ENCODE measurements at regions not wholly inside any gene's neighbourhood (a gene's known extent, or its start where the extent isn't known, plus 50 kb on each side); places are given as distances from the start of the nearest gene placed in this dataset.

GRCh38 chr2:123816928-123817327 is 208.2 kb upstream of the CNTNAP5 start:
- no peak overlapping the region for H3K27ac ChIP-seq (ENCODE audit: low read depth, low read length)
- Mint-ChIP-seq H3K27me3 (ENCODE audit: low read depth, unreplicated experiment) (peaks cover 1% of the 10 kb centered on the region), H3K9me3 (ENCODE audit: unreplicated experiment) (no peaks in the 10 kb centered on the region), H3K36me3 (ENCODE audit: low read depth, unreplicated experiment) (no peaks in the 10 kb centered on the region), H3K4me1 (ENCODE audit: low read depth, unreplicated experiment) (no peaks in the 10 kb centered on the region), H3K27ac (ENCODE audit: unreplicated experiment) (no peak overlapping the region), H3K4me3 (ENCODE audit: unreplicated experiment) (no peak overlapping the region)
- no peaks in the 10 kb centered on the region for H3K36me3 ChIP-seq (ENCODE audit: insufficient read depth, low read length)
- H3K9ac ChIP-seq (ENCODE audit: low read length) = no peak overlapping the region
- no peak overlapping the region for H3K4me3 ChIP-seq (ENCODE audit: insufficient read depth, low read depth, low read length)
- H2AFZ ChIP-seq (ENCODE audit: low read depth, low read length) = no peak overlapping the region
- no peak for TF ChIP-seq EZH2 (IDR thresholded peaks at IDR 0.05; ENCODE audit: insufficient read depth, low read length)
- TF ChIP-seq, protein P1, sequence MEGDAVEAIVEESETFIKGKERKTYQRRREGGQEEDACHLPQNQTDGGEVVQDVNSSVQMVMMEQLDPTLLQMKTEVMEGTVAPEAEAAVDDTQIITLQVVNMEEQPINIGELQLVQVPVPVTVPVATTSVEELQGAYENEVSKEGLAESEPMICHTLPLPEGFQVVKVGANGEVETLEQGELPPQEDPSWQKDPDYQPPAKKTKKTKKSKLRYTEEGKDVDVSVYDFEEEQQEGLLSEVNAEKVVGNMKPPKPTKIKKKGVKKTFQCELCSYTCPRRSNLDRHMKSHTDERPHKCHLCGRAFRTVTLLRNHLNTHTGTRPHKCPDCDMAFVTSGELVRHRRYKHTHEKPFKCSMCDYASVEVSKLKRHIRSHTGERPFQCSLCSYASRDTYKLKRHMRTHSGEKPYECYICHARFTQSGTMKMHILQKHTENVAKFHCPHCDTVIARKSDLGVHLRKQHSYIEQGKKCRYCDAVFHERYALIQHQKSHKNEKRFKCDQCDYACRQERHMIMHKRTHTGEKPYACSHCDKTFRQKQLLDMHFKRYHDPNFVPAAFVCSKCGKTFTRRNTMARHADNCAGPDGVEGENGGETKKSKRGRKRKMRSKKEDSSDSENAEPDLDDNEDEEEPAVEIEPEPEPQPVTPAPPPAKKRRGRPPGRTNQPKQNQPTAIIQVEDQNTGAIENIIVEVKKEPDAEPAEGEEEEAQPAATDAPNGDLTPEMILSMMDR (IDR thresholded peaks at IDR 0.05; ENCODE audit: insufficient read depth, low read depth, low read length) = no peak
- DNase-seq (ENCODE audit: low read depth) = no peak
- H3K27me3 ChIP-seq (ENCODE audit: insufficient read depth, low read length) = no peaks in the 10 kb centered on the region
- H3K9me3 ChIP-seq (ENCODE audit: insufficient read depth, low read depth, low read length) = peaks cover 3% of the 10 kb centered on the region
- no peak for FAIRE-seq
- H3K4me1 ChIP-seq (ENCODE audit: insufficient read depth, low read length) = no peaks in the 10 kb centered on the region
- H3K79me2 ChIP-seq (ENCODE audit: insufficient read depth, low read length) = no peaks in the 10 kb centered on the region
- no peak overlapping the region for H3K4me2 ChIP-seq (ENCODE audit: low read length)
- H4K20me1 ChIP-seq (ENCODE audit: insufficient read depth, low read length) = no peaks in the 10 kb centered on the region

DNA sequence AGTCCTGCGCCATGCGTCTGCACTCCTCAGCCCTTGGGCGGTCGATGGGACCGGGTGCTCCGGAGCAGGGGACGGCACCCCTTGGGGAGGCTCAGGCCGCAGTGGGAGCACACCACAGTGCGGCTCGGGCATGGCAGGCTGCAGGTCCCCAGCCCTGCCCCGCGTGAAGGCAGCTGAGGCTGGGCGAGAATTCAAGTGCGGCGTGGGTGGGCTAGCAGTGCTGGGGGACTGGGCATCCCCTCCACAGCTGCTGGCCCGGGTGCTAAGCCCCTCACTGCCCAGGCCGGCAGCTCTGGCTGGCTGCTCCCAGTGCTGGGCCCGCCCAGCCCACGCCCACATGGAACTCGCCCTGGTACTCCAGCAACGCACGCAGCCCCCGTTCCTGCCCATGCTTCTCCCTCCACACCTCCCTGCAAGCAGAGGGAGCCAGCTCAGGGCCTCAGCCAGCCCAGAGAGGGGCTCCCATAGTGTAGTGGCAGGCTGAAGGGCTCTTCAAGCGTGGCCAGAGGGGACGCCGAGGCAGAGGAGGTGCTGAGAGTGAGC is 198.3 kb upstream of the CNTNAP5 start:
- Histone ChIP-seq H3K36me3 (ENCODE audit: insufficient read depth, low read length) (no peaks in the 10 kb centered on the region), H3K79me2 (ENCODE audit: insufficient read depth, low read length) (no peaks in the 10 kb centered on the region), H3K4me1 (ENCODE audit: insufficient read depth, low read length) (no peaks in the 10 kb centered on the region), H3K27me3 (ENCODE audit: insufficient read depth, low read length) (no peaks in the 10 kb centered on the region), H3K9ac (ENCODE audit: low read length) (no peak overlapping the region), H3K27ac (ENCODE audit: low read depth, low read length) (no peak overlapping the region), H3K4me2 (ENCODE audit: low read length) (no peak overlapping the region), H2AFZ (ENCODE audit: low read depth, low read length) (no peak overlapping the region), H3K4me3 (ENCODE audit: insufficient read depth, low read depth, low read length) (no peak overlapping the region), H4K20me1 (ENCODE audit: insufficient read depth, low read length) (no peaks in the 10 kb centered on the region), H3K9me3 (ENCODE audit: insufficient read depth, low read depth, low read length) (no peaks in the 10 kb centered on the region)
- no peaks in the 10 kb centered on the region for H3K36me3 Mint-ChIP-seq (ENCODE audit: low read depth, unreplicated experiment)
- no peaks in the 10 kb centered on the region for H3K27me3 Mint-ChIP-seq (ENCODE audit: low read depth, unreplicated experiment)
- no peak for TF ChIP-seq EZH2 (IDR thresholded peaks at IDR 0.05; ENCODE audit: insufficient read depth, low read length)
- TF ChIP-seq, protein P1 (IDR thresholded peaks at IDR 0.05; ENCODE audit: insufficient read depth, low read depth, low read length) = no peak
- no peak overlapping the region for H3K4me3 Mint-ChIP-seq (ENCODE audit: unreplicated experiment)
- FAIRE-seq (no peak), DNase-seq (ENCODE audit: low read depth) (no peak)
- no peaks in the 10 kb centered on the region for H3K4me1 Mint-ChIP-seq (ENCODE audit: low read depth, unreplicated experiment)
- H3K9me3 Mint-ChIP-seq (ENCODE audit: unreplicated experiment) = no peaks in the 10 kb centered on the region
- H3K27ac Mint-ChIP-seq (ENCODE audit: unreplicated experiment) = no peak overlapping the region

GRCh38 chr2:123839326-123839725 is 185.8 kb upstream of the CNTNAP5 start:
- no peaks in the 10 kb centered on the region for H3K4me1 ChIP-seq (ENCODE audit: insufficient read depth, low read length)
- no peaks in the 10 kb centered on the region for H3K4me1 Mint-ChIP-seq (ENCODE audit: low read depth, unreplicated experiment)
- H3K4me3 ChIP-seq (ENCODE audit: insufficient read depth, low read depth, low read length) = no peak overlapping the region
- H3K36me3 ChIP-seq (ENCODE audit: insufficient read depth, low read length) = no peaks in the 10 kb centered on the region
- peaks cover 12% of the 10 kb centered on the region for H3K9me3 ChIP-seq (ENCODE audit: insufficient read depth, low read depth, low read length)
- no peak overlapping the region for H3K27ac ChIP-seq (ENCODE audit: low read depth, low read length)
- no peak overlapping the region for H3K27ac Mint-ChIP-seq (ENCODE audit: unreplicated experiment)
- no peak overlapping the region for H3K4me2 ChIP-seq (ENCODE audit: low read length)
- H3K9me3 Mint-ChIP-seq (ENCODE audit: unreplicated experiment) = peaks cover 7% of the 10 kb centered on the region
- no peak overlapping the region for H3K4me3 Mint-ChIP-seq (ENCODE audit: unreplicated experiment)
- H3K79me2 ChIP-seq (ENCODE audit: insufficient read depth, low read length) = no peaks in the 10 kb centered on the region
- no peak for FAIRE-seq
- no peaks in the 10 kb centered on the region for H3K27me3 Mint-ChIP-seq (ENCODE audit: low read depth, unreplicated experiment)
- H4K20me1 ChIP-seq (ENCODE audit: insufficient read depth, low read length) = no peaks in the 10 kb centered on the region
- TF ChIP-seq EZH2 (IDR thresholded peaks at IDR 0.05; ENCODE audit: insufficient read depth, low read length) = no peak
- TF ChIP-seq, protein P1 (IDR thresholded peaks at IDR 0.05; ENCODE audit: insufficient read depth, low read depth, low read length) = no peak
- H3K36me3 Mint-ChIP-seq (ENCODE audit: low read depth, unreplicated experiment) = no peaks in the 10 kb centered on the region
- no peak for DNase-seq (ENCODE audit: low read depth)
- H3K27me3 ChIP-seq (ENCODE audit: insufficient read depth, low read length) = no peaks in the 10 kb centered on the region
- H3K9ac ChIP-seq (ENCODE audit: low read length) = no peak overlapping the region
- H2AFZ ChIP-seq (ENCODE audit: low read depth, low read length) = no peak overlapping the region
